ENCODE measurements at regions not wholly inside any gene's neighbourhood (a gene's known extent, or its start where the extent isn't known, plus 50 kb on each side); places are given as distances from the start of the nearest gene placed in this dataset.

- TF ChIP-seq POLR2A (IDR thresholded peaks at IDR 0.05) (no peak), POLR2AphosphoS5 (IDR thresholded peaks at IDR 0.05; ENCODE audit: insufficient read depth in 1 of 2, low read depth in 1 of 2) (no peak)
Measured at GRCh38 chr17:12580640-12581039, 85.0 kb upstream of the MYOCD start.
